ENCODE measurements at regions not wholly inside any gene's neighbourhood (a gene's known extent, or its start where the extent isn't known, plus 50 kb on each side); places are given as distances from the start of the nearest gene placed in this dataset.

DNA sequence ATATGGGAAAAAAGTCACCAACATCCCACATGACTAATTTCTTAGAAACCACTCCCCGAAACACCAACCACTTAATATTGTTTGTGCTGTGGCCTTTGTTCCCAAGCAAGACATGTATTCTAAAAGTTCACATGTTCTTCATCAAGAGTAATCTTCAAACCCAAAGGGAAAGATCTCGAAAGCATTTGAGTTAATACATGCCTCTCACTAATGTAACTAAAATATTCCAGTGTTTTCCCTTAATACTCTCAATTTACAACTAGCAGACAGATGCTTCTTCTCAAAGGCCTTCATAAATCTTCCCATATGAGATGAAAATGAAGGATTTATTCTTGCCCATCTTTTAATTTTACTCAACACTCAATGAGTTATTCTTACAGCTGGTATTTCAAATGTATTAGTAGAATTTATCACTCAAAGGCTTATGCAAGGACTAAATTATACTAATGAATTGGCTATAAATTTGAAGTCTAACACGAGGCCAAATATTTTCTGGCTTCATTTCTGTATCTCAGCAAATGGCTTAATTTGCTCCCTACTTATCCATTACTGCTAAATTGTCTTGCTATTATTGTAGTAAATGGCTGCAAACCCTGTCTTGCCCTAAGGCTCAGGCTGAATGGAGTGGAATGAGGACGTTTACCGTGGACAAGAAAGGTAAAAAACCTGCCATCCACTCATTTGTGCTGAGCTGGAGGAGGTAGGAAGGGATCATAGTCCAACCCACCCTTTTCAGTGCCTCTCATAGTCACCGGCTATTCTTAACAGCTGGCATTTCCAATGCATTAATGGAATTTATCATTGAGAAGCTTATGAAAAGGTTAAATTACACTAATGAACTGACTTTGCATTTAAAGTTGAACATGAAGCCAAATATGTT, 474.4 kb downstream of the RASEF start:
- no peaks in the 10 kb centered on the region for H3K23me2 ChIP-seq (ENCODE audit: insufficient read length, low read depth, low read length, poor library complexity, severe bottlenecking)
- Mint-ChIP-seq H3K36me3 (ENCODE audit: insufficient read depth in 1 of 3, low read depth in 3 of 3) (no peaks in the 10 kb centered on the region), H3K9me3 (no peaks in the 10 kb centered on the region), H3K4me1 (no peaks in the 10 kb centered on the region), H3K27me3 (ENCODE audit: low read depth) (no peaks in the 10 kb centered on the region), H3K4me3 (no peak overlapping the region), H3K27ac (no peak overlapping the region)
- H2BK20ac ChIP-seq (ENCODE audit: low read depth, low read length, poor library complexity, severe bottlenecking) = no peak overlapping the region
- H3K4ac ChIP-seq (ENCODE audit: low read depth, low read length) = no peak overlapping the region
- no peak overlapping the region for H2BK5ac ChIP-seq (ENCODE audit: insufficient read length, low read length)
- no peak overlapping the region for H4K5ac ChIP-seq (ENCODE audit: insufficient read length, low read depth, low read length)
- no peak overlapping the region for H3K56ac ChIP-seq (ENCODE audit: insufficient read length, low read depth, low read length)
- TF ChIP-seq CTCF (conservative IDR thresholded peaks at IDR 0.05) = no peak
- no peak for DNase-seq
- no peak overlapping the region for H2BK15ac ChIP-seq (ENCODE audit: low read depth, low read length)
- H3K79me1 ChIP-seq (ENCODE audit: insufficient read depth, low read depth, low read length, poor library complexity, severe bottlenecking) = no peaks in the 10 kb centered on the region
- WGBS (ENCODE audit: extremely low coverage, insufficient read length, low lambda C conversion rate) = no CpG with 5 or more reads among the region's 6 CpGs
- H4K91ac ChIP-seq (ENCODE audit: insufficient read length, low read depth, low read length) = no peak overlapping the region
- no peak overlapping the region for H4K8ac ChIP-seq (replicated peaks; ENCODE audit: insufficient read length, low read depth, low read length)
- H2AK5ac ChIP-seq (ENCODE audit: insufficient read length, low read length) = no peak overlapping the region
- H3K14ac ChIP-seq (ENCODE audit: insufficient read depth, low read length) = no peak overlapping the region
- no peaks in the 10 kb centered on the region for H3K79me2 ChIP-seq (ENCODE audit: insufficient read depth, low read length)
- H2AFZ ChIP-seq (ENCODE audit: low read length) = no peak overlapping the region
- H3K18ac ChIP-seq (ENCODE audit: insufficient read length, low read depth, low read length) = no peak overlapping the region
- H3K4me2 ChIP-seq (ENCODE audit: insufficient read depth, insufficient read length, low read length) = no peak overlapping the region
- no peak overlapping the region for H2BK12ac ChIP-seq (ENCODE audit: insufficient read length, low read depth, low read length)
- no peak overlapping the region for H3K23ac ChIP-seq (ENCODE audit: insufficient read length, low read depth, low read length)
- H3K27ac ChIP-seq (ENCODE audit: insufficient read length, low read depth, low read length) = no peak overlapping the region
- H3T11ph ChIP-seq (ENCODE audit: low read length) = no peak overlapping the region
- H3K4me1 ChIP-seq (ENCODE audit: insufficient read depth, low read length) = no peaks in the 10 kb centered on the region
- H4K20me1 ChIP-seq (ENCODE audit: control insufficient read depth, insufficient read depth, insufficient read length) = no peaks in the 10 kb centered on the region
- H2BK120ac ChIP-seq (ENCODE audit: low read depth, low read length, poor library complexity, severe bottlenecking) = no peak overlapping the region
- no peaks in the 10 kb centered on the region for H3K9me3 ChIP-seq (ENCODE audit: control insufficient read depth, low read depth, low read length)
- no peak overlapping the region for H3K9ac ChIP-seq (ENCODE audit: extremely low read depth, insufficient read length, low read length)
- H3K27me3 ChIP-seq (ENCODE audit: insufficient read depth, low read length) = no peaks in the 10 kb centered on the region
